ENCODE measurements at regions not wholly inside any gene's neighbourhood (a gene's known extent, or its start where the extent isn't known, plus 50 kb on each side); places are given as distances from the start of the nearest gene placed in this dataset.
"Not testable (repeated sequence)": the region's sequence is repeated elsewhere in the genome, so short reads cannot be mapped to it uniquely, and the experiment has no call there.

- DNase-seq = no peak
These were observed 101.8 kb downstream of the ESM1 start for GRCh38 chr5:54883374-54884194.

- DNase-seq = no peak
These were observed 102.6 kb downstream of the ESM1 start for GRCh38 chr5:54882841-54883240.

- no peak for DNase-seq
These were observed 103.3 kb downstream of the ESM1 start for GRCh38 chr5:54882101-54882500.

- no peak for DNase-seq
These were observed 103.9 kb downstream of the ESM1 start for GRCh38 chr5:54881286-54882005.

DNA sequence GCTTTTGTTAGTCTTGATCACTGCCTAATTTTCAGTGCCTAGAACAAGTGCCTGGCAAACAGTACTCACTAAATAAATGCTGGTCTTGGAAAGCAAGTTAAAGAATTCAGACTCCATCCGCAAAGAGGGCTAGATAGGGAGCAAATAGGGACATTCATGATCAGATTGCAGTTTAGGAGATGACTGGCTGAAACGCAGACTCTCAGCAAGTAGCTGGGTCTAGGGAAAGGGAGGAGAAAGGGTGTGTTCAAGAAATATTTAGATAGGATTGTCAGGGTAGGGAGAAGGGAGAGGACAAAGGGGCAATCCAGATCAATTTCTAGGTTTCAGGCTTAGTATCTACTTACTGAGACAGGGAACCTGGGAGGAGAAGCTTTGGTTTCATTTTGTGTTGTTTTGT, 108.4 kb downstream of the ESM1 start:
- DNase-seq = no peak

- no peak for DNase-seq
These were observed 108.8 kb downstream of the ESM1 start for GRCh38 chr5:54876556-54876955.

- DNase-seq = no peak
These were observed 110.9 kb downstream of the ESM1 start for GRCh38 chr5:54874337-54875021.

- DNase-seq = no peak
These were observed 111.7 kb downstream of the ESM1 start for GRCh38 chr5:54873691-54874090.

DNA sequence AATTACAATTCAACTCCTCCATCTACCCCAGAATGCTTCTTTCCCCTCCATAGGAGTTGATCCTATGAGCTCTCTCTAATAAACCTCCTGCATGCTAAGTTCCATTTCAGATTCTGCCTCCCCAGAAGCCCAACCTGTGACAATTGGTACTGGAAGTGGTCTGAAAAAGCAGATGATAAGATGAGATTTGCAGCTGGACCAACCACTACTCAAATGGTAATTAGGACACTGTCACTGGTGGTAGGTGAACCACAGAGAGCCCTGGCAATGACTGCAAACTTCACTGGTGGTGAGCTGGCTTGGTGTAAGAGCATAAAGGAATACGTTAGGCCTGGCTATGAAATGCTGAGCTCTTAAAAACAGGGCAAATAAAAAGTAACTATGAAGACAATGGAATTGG, 112.6 kb downstream of the ESM1 start:
- DNase-seq = no peak

GRCh38 chr5:54870271-54870670, 115.1 kb downstream of the ESM1 start:
- no peak for DNase-seq

DNA sequence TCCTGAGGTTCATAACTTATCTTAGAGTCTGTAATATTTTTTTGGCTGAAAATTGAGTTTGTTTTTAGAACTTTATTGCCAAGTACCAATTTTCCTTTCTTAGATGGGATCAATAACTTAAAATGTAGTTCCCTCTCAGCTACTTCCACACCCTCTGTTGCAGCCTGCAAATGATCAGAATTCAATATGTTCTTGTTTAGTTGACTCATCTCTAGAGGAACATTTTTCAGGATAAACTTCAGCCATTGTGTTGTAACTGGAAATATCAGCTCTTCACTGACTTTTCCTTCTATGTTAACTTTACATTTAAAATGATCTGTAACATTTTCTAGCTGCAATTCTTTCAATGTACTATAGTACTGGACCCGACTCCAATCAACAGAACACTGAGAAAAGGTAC, 115.7 kb downstream of the ESM1 start:
- no peak for DNase-seq

- DNase-seq = no peak
These were observed 116.6 kb downstream of the ESM1 start for GRCh38 chr5:54868511-54869483.

DNA sequence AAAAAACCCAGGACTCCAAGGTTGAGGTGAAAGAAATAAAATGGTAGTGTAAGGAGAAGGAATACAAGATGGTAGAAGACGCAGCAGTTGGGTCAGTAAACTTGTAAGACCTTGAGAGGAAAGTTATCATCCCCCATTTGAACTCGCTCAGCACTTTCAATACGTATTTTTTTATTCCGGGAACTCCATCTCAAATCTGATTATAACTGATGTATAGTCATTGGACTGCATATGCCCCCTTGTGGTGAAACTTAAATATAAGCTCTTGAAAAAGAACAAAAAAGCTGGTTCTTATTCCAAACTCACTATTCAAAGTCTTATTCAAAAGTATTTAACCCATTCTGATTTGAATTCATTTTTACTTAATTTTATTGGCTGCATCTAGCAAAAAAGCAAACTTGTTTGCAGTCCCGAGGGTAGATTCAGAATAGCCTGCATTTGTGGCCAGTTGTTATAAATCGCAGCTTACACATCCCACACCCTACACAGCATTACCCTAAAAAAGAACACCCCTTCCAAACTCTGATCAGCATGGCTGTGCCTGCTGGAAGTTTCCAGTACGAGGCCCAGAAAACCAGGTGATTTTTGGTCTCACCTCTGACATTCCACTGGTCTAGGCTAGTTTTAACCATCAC, 118.0 kb downstream of the ESM1 start:
- no peak for DNase-seq

- not testable (repeated sequence) for DNase-seq
These were observed 120.4 kb downstream of the ESM1 start for GRCh38 chr5:54864911-54865515.

DNA sequence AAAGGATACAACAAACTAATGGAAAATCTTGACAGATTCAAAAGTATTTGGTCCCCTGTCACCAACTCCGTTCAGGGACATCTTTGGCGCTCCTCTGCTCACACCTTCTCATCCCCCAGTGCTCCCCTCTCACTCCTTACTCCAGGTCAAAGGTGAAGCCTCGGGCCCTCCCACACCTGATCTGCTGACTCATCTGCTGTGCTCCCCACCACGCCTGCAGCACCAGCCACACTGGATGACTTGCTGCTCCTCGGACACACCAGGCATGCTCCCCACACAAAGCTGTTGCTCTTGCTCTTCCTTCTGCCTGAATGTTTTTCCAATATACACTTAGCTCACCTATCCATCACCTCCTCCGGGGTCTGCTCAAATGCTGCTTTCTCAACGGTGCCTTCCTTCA, 123.4 kb downstream of the ESM1 start:
- DNase-seq = no peak

- no peak for DNase-seq
These were observed 124.0 kb downstream of the ESM1 start for GRCh38 chr5:54861212-54861894.

DNA sequence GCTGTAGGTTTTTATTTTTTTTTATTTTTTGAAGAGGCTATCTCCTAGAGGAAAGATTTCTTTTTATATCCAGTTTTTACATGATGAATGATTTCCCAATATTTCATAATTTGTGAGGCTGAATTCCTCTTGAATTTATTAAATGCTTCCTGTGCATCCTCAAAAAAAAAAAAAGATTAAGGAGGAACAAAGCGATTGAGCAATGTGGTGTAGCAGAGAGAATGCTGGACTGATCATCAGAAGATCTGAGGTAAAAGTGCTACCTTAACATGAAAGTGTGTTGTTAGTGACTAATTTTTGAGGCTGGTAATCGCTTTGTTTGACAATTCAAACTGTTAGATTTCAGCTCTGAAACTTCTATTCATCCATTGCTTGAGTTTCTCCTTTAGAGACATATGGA, 125.1 kb downstream of the ESM1 start:
- no peak for DNase-seq

GRCh38 chr5:54859316-54859715, 126.1 kb downstream of the ESM1 start:
- DNase-seq = no peak

- DNase-seq = no peak
These were observed 130.4 kb downstream of the ESM1 start for GRCh38 chr5:54854883-54855581.

DNA sequence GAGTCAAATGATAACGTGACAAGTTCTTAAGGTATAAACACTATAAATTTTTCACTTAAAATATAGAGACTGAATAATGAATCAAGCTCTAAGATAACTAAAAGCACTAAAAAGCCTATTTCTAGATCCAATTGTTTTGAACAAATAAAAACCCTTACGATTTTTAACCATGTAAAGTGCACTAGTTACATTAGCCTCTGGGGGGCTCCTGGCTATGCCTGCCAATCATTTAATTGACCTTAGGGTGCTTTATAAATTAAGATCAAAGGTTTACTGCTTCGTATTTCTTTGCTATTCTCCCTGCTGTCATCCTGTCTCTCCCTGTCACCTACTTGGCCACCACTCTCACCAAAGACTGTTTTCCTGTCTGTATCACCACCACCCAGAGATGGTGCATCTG, 133.4 kb downstream of the ESM1 start:
- DNase-seq = no peak
